CD4-positive, alpha-beta memory T cell (primary cell): ENCODE measurements at regions not wholly inside any gene's neighbourhood (a gene's known extent, or its start where the extent isn't known, plus 50 kb on each side); places are given as distances from the start of the nearest gene placed in this dataset.

Source experiments
- CTCF ChIA-PET: fragments of 350-600 bp; sonication (Branson Sonifier 250); formaldehyde crosslinking; loops from one replicate; lab custom pipeline; 2021; ENCODE audit warnings: inconsistent platforms; ENCODE audit not compliant: partially characterized antibody; lab: Charles Lee
- POLR2A ChIA-PET: fragments of 350-600 bp; sonication (Branson Sonifier 250); formaldehyde crosslinking; loops from one replicate; lab custom pipeline; 2021; ENCODE audit not compliant: partially characterized antibody; lab: Charles Lee
- DNase-seq, 5 donors: peaks; one replicate each; pipeline versions ENCODE4 v3.0.0 to v3.0.0-alpha.2; 2020 to 2022; ENCODE audit warnings: mixed read lengths in 1 of 5
- H3K27ac ChIP-seq: one replicate; pipeline ENCODE4 v1.7.0; 2013; ENCODE audit warnings: low read depth, low read length
- H3K27me3 ChIP-seq: 2 replicates; pipeline ENCODE4 v1.7.0; 2013; ENCODE audit warnings: mild to moderate bottlenecking, low read length, moderate library complexity; ENCODE audit not compliant: insufficient read depth
- H3K36me3 ChIP-seq: 2 replicates; pipeline ENCODE4 v1.7.0; 2013; ENCODE audit warnings: mild to moderate bottlenecking, low read length, moderate library complexity; ENCODE audit not compliant: insufficient read depth
- H3K4me1 ChIP-seq: 2 replicates; pipeline ENCODE4 v1.7.0; 2013; ENCODE audit warnings: mild to moderate bottlenecking, low read length, moderate library complexity; ENCODE audit not compliant: insufficient read depth
- H3K4me3 ChIP-seq, 2 donors: one replicate each; pipeline ENCODE4 v1.7.0; 2013; ENCODE audit warnings: low read length in 2 of 2, mild to moderate bottlenecking in 1 of 2
- H3K9me3 ChIP-seq, 2 donors: one replicate each; pipeline ENCODE4 v1.7.0; 2013; ENCODE audit warnings: low read length in 2 of 2, control low read depth in 1 of 2; ENCODE audit not compliant: control insufficient read depth in 1 of 2
- H3K27ac Mint-ChIP-seq, 7 donors: one replicate each; pipeline ENCODE4 v1.8.0; 2020 to 2021; ENCODE audit warnings: mixed read lengths in 7 of 7, mild to moderate bottlenecking in 6 of 7, inconsistent platforms in 3 of 7, moderate library complexity in 3 of 7
- H3K27me3 Mint-ChIP-seq, 2 donors: one replicate each; pipeline ENCODE4 v1.8.0; 2020 to 2021; ENCODE audit warnings: mixed read lengths in 2 of 2
- H3K36me3 Mint-ChIP-seq, 2 donors: one replicate each; pipeline ENCODE4 v1.8.0; 2020 to 2021; ENCODE audit warnings: mixed read lengths in 2 of 2, inconsistent platforms in 1 of 2, mild to moderate bottlenecking in 1 of 2
- H3K4me1 Mint-ChIP-seq, 4 donors: one replicate each; pipeline ENCODE4 v1.8.0; 2020 to 2021; ENCODE audit warnings: mixed read lengths in 4 of 4, mild to moderate bottlenecking in 1 of 4
- H3K4me3 Mint-ChIP-seq, 8 donors: one replicate each; pipeline ENCODE4 v1.8.0; 2020 to 2021; ENCODE audit warnings: mixed read lengths in 8 of 8, mild to moderate bottlenecking in 7 of 8, moderate library complexity in 6 of 8, inconsistent platforms in 3 of 8
- H3K9me3 Mint-ChIP-seq, 8 donors: one replicate each; pipeline ENCODE4 v1.8.0; 2020 to 2021; ENCODE audit warnings: mixed read lengths in 8 of 8, mild to moderate bottlenecking in 5 of 8, inconsistent platforms in 3 of 8, moderate library complexity in 1 of 8
- intact Hi-C: fragments of 100-400 bp; cut with micrococcal nuclease; formaldehyde crosslinking; loops from one replicate; pipeline ENCODE4 v1.15.1; 2023

- H3K4me1 Mint-ChIP-seq: no peaks in the 10 kb centered on the region
These were observed 293.3 kb downstream of the DLEU7 start for GRCh38 chr13:50550151-50550550.

GRCh38 chr13:50552424-50552966, 291.0 kb downstream of the DLEU7 start:
- POLR2A ChIA-PET: interaction anchor here (0.6 kb wide), 1 partner anchor 175 kb away, joined by 4 read pairs; no protein-coding TSS in a partner anchor
- Histone ChIP-seq H3K4me3 (no peak overlapping the region), H3K4me1 (no peaks in the 10 kb centered on the region), H3K36me3 (no peaks in the 10 kb centered on the region), H3K27me3 (no peaks in the 10 kb centered on the region), H3K9me3 (no peaks in the 10 kb centered on the region), H3K27ac (no peak overlapping the region)
- H3K4me1 Mint-ChIP-seq: no peaks in the 10 kb centered on the region
- CTCF ChIA-PET: interaction anchor here (0.5 to 0.7 kb wide), 2 partner anchors 10 to 146 kb away, joined by 3 read pairs; no protein-coding TSS in a partner anchor
- no peak for DNase-seq
- H3K4me3 Mint-ChIP-seq: no peak overlapping the region
- H3K27ac Mint-ChIP-seq: no peak overlapping the region
- intact Hi-C loops: no loop called here
- H3K9me3 Mint-ChIP-seq: peaks cover 0 to 6% (median 1%) of the 10 kb centered on the region in 8 donors
- H3K36me3 Mint-ChIP-seq: no peaks in the 10 kb centered on the region
- no peaks in the 10 kb centered on the region for H3K27me3 Mint-ChIP-seq

More at GRCh38 chr13:50550151-50550550, 293.3 kb downstream of the DLEU7 start:
- H3K4me3 Mint-ChIP-seq: no peak overlapping the region
- Histone ChIP-seq H3K4me3 (no peak overlapping the region), H3K27me3 (no peaks in the 10 kb centered on the region), H3K4me1 (no peaks in the 10 kb centered on the region), H3K36me3 (no peaks in the 10 kb centered on the region), H3K9me3 (no peaks in the 10 kb centered on the region), H3K27ac (no peak overlapping the region)
- H3K27ac Mint-ChIP-seq: no peak overlapping the region
- H3K9me3 Mint-ChIP-seq: peaks cover 0 to 6% (median 2%) of the 10 kb centered on the region in 8 donors
- POLR2A ChIA-PET: no interaction called here
- CTCF ChIA-PET: no interaction called here
- H3K27me3 Mint-ChIP-seq: no peaks in the 10 kb centered on the region
- no peak for DNase-seq
- intact Hi-C loops: no loop called here
- H3K36me3 Mint-ChIP-seq: no peaks in the 10 kb centered on the region

GRCh38 chr13:50561739-50562138, 281.8 kb downstream of the DLEU7 start:
- Histone ChIP-seq H3K9me3 (no peaks in the 10 kb centered on the region), H3K27ac (no peak overlapping the region), H3K4me3 (no peak overlapping the region), H3K27me3 (no peaks in the 10 kb centered on the region), H3K4me1 (no peaks in the 10 kb centered on the region), H3K36me3 (no peaks in the 10 kb centered on the region)
- Mint-ChIP-seq H3K36me3 (peaks cover 0 to 1% of the 10 kb centered on the region in 2 donors), H3K4me1 (no peaks in the 10 kb centered on the region), H3K27me3 (peaks cover 2% of the 10 kb centered on the region in 2 donors), H3K9me3 (peaks cover 0 to 10% (median 7%) of the 10 kb centered on the region in 8 donors), H3K4me3 (no peak overlapping the region), H3K27ac (no peak overlapping the region)
- no peak for DNase-seq
- ChIA-PET CTCF (no interaction called here), POLR2A (no interaction called here)
- intact Hi-C loops: no loop called here

GRCh38 chr13:50566646-50567045, 276.8 kb downstream of the DLEU7 start:
- H3K4me3 ChIP-seq: no peak overlapping the region
- no peaks in the 10 kb centered on the region for H3K4me1 ChIP-seq
- no peaks in the 10 kb centered on the region for H3K36me3 ChIP-seq
- Mint-ChIP-seq H3K27me3 (peaks cover 0 to 3% of the 10 kb centered on the region in 2 donors), H3K4me3 (no peak overlapping the region), H3K36me3 (peaks cover 0 to 11% of the 10 kb centered on the region in 2 donors), H3K9me3 (peaks cover 0 to 30% (median 20%) of the 10 kb centered on the region in 8 donors), H3K4me1 (no peaks in the 10 kb centered on the region), H3K27ac (no peak overlapping the region)
- no peak overlapping the region for H3K27ac ChIP-seq
- H3K9me3 ChIP-seq: no peaks in the 10 kb centered on the region
- H3K27me3 ChIP-seq: no peaks in the 10 kb centered on the region
- DNase-seq: no peak
- ChIA-PET CTCF (no interaction called here), POLR2A (no interaction called here)
- intact Hi-C loops: no loop called here

GRCh38 chr13:50572129-50572528, 271.4 kb downstream of the DLEU7 start:
- H3K9me3 ChIP-seq: no peaks in the 10 kb centered on the region
- Mint-ChIP-seq H3K4me3 (no peak overlapping the region), H3K36me3 (peaks cover 0 to 8% of the 10 kb centered on the region in 2 donors), H3K27me3 (peaks cover 0 to under 1% of the 10 kb centered on the region in 2 donors), H3K27ac (no peak overlapping the region), H3K4me1 (no peaks in the 10 kb centered on the region), H3K9me3 (peaks cover 0 to 18% (median 9%) of the 10 kb centered on the region in 8 donors)
- no peaks in the 10 kb centered on the region for H3K4me1 ChIP-seq
- H3K27me3 ChIP-seq: no peaks in the 10 kb centered on the region
- ChIA-PET CTCF (no interaction called here), POLR2A (no interaction called here)
- no peaks in the 10 kb centered on the region for H3K36me3 ChIP-seq
- H3K27ac ChIP-seq: no peak overlapping the region
- no peak overlapping the region for H3K4me3 ChIP-seq
- DNase-seq: no peak
- intact Hi-C loops: no loop called here

- H3K4me1 Mint-ChIP-seq: no peaks in the 10 kb centered on the region
- H3K27ac Mint-ChIP-seq: no peak overlapping the region
- no peak for DNase-seq
- H3K4me3 ChIP-seq: no peak overlapping the region
- H3K27me3 ChIP-seq: no peaks in the 10 kb centered on the region
- no peaks in the 10 kb centered on the region for H3K9me3 ChIP-seq
- no peaks in the 10 kb centered on the region for H3K4me1 ChIP-seq
- intact Hi-C loops: no loop called here
- H3K36me3 Mint-ChIP-seq: peaks cover 0 to 7% of the 10 kb centered on the region in 2 donors
- H3K27ac ChIP-seq: no peak overlapping the region
- ChIA-PET POLR2A (no interaction called here), CTCF (no interaction called here)
- H3K36me3 ChIP-seq: no peaks in the 10 kb centered on the region
- peaks cover 0 to 13% (median 3%) of the 10 kb centered on the region in 8 donors for H3K9me3 Mint-ChIP-seq
- no peak overlapping the region for H3K4me3 Mint-ChIP-seq
- H3K27me3 Mint-ChIP-seq: no peaks in the 10 kb centered on the region
These were observed 270.4 kb downstream of the DLEU7 start for GRCh38 chr13:50573066-50573465.

GRCh38 chr13:50574731-50575130, 268.8 kb downstream of the DLEU7 start:
- H3K9me3 Mint-ChIP-seq: peaks cover 0 to 13% (median 3%) of the 10 kb centered on the region in 8 donors
- H3K27me3 ChIP-seq: no peaks in the 10 kb centered on the region
- ChIA-PET CTCF (no interaction called here), POLR2A (no interaction called here)
- no peak overlapping the region for H3K4me3 Mint-ChIP-seq
- no peaks in the 10 kb centered on the region for H3K36me3 ChIP-seq
- H3K36me3 Mint-ChIP-seq: peaks cover 0 to 7% of the 10 kb centered on the region in 2 donors
- H3K4me1 ChIP-seq: no peaks in the 10 kb centered on the region
- intact Hi-C loops: no loop called here
- H3K9me3 ChIP-seq: no peaks in the 10 kb centered on the region
- H3K4me3 ChIP-seq: no peak overlapping the region
- no peak overlapping the region for H3K27ac ChIP-seq
- H3K4me1 Mint-ChIP-seq: no peaks in the 10 kb centered on the region
- no peak for DNase-seq
- H3K27me3 Mint-ChIP-seq: no peaks in the 10 kb centered on the region
- no peak overlapping the region for H3K27ac Mint-ChIP-seq
